ENCODE measurements at regions not wholly inside any gene's neighbourhood (a gene's known extent, or its start where the extent isn't known, plus 50 kb on each side); places are given as distances from the start of the nearest gene placed in this dataset.

GRCh38 chr1:55700359-55701130 lies 485.4 kb upstream of the USP24 start:
- no peak for DNase-seq
- H3K4me1 ChIP-seq = peaks cover 7% of the 10 kb centered on the region
- no peaks in the 10 kb centered on the region for H3K27me3 ChIP-seq
- TF ChIP-seq POLR2A (IDR thresholded peaks at IDR 0.05) = no peak
- TF ChIP-seq, protein P1, sequence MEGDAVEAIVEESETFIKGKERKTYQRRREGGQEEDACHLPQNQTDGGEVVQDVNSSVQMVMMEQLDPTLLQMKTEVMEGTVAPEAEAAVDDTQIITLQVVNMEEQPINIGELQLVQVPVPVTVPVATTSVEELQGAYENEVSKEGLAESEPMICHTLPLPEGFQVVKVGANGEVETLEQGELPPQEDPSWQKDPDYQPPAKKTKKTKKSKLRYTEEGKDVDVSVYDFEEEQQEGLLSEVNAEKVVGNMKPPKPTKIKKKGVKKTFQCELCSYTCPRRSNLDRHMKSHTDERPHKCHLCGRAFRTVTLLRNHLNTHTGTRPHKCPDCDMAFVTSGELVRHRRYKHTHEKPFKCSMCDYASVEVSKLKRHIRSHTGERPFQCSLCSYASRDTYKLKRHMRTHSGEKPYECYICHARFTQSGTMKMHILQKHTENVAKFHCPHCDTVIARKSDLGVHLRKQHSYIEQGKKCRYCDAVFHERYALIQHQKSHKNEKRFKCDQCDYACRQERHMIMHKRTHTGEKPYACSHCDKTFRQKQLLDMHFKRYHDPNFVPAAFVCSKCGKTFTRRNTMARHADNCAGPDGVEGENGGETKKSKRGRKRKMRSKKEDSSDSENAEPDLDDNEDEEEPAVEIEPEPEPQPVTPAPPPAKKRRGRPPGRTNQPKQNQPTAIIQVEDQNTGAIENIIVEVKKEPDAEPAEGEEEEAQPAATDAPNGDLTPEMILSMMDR (IDR thresholded peaks at IDR 0.05) = no peak
- H3K36me3 ChIP-seq (ENCODE audit: low read depth, missing control alignments) = no peaks in the 10 kb centered on the region
- H3K4me3 ChIP-seq = no peak overlapping the region
- 59 to 68% methylated on average over 2 of the region's 2 CpGs for WGBS, 2 donors
- no peak overlapping the region for H3K27ac ChIP-seq
- H3K9me3 ChIP-seq = no peaks in the 10 kb centered on the region
- intact Hi-C loops (cut with DNase I; ENCODE audit: low total_unique reads) = no loop called here

DNA sequence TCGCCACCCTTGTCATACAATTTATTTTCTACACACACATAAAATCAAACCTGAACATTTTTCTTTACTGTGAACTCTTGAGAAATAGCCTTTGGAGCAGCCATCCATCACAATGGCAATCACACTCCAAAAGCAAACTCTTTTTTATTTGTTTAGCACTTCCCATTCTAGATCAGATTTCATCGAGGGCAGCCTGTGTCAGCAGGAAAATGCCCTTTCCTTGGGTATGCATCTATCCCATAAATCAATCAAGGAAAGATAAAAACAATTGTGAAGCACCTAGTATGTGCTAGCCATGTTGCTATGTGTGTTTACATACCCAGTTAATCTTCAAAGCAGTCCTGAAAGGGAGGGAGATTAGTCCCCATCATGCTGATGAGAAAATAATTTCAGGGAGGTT lies 484.1 kb upstream of the USP24 start:
- Histone ChIP-seq H3K27me3 (no peaks in the 10 kb centered on the region), H3K9me3 (no peaks in the 10 kb centered on the region), H3K4me3 (no peak overlapping the region), H3K36me3 (ENCODE audit: low read depth, missing control alignments) (no peaks in the 10 kb centered on the region), H3K4me1 (peaks cover 20% of the 10 kb centered on the region), H3K27ac (no peak overlapping the region)
- 79 to 82% methylated on average over 2 of the region's 2 CpGs for WGBS, 2 donors
- intact Hi-C loops (cut with DNase I; ENCODE audit: low total_unique reads) = no loop called here
- DNase-seq = no peak
- no peak for TF ChIP-seq POLR2A (IDR thresholded peaks at IDR 0.05)
- TF ChIP-seq, protein P1 (IDR thresholded peaks at IDR 0.05) = no peak

DNA sequence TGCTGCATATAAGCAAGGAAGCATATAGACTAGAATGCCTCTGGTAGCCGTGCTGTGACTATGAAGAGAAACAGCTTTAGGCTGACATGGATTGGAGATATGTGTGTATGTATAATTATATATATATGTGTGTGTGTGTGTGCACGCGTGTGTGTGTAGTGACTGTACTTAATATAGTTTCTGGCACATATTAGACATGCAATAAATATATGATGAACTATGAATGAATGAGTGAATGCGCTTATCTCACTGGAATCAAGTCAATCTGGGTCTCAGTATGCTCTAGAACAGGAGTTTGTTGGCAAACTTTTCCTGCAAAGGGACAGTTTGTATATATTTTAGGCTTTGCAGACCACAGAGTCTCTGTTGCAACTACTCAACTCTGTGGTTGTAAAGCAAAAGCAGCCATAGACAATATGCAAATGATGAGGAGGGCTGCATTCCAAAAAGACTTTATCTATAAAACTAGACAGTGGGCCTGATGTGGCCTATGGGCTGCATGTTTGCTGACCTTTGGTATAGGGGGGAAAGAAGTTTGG lies 482.9 kb upstream of the USP24 start:
- H3K4me1 ChIP-seq = peaks cover 23% of the 10 kb centered on the region
- no peak overlapping the region for H3K27ac ChIP-seq
- intact Hi-C loops (cut with DNase I; ENCODE audit: low total_unique reads) = no loop called here
- TF ChIP-seq, protein P1 (IDR thresholded peaks at IDR 0.05) = no peak
- no peak for TF ChIP-seq POLR2A (IDR thresholded peaks at IDR 0.05)
- WGBS, 2 donors = 87 to 88% methylated on average over 4 of the region's 4 CpGs
- H3K36me3 ChIP-seq (ENCODE audit: low read depth, missing control alignments) = no peaks in the 10 kb centered on the region
- no peaks in the 10 kb centered on the region for H3K9me3 ChIP-seq
- no peaks in the 10 kb centered on the region for H3K27me3 ChIP-seq
- H3K4me3 ChIP-seq = no peak overlapping the region
- no peak for DNase-seq

DNA sequence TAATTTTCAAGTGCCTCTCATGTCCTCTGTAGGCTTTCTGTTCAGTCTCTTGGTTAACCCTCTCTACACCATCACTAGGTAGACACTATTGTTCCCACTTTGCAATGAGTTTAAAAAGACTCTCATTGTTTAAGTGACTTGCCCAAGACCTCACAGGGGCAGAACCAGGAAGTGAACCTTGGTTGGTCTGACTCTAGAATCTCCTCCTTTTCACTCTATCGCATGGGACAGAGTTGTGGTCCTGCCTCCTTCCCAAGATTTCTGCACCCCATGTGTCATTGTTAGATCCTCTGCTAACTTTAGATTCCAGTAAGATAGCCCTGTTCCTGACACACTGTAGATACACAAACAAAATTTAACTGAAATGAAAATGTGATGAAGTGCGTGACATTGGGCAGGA lies 481.7 kb upstream of the USP24 start:
- H3K4me1 ChIP-seq = peaks cover 23% of the 10 kb centered on the region
- intact Hi-C loops (cut with DNase I; ENCODE audit: low total_unique reads) = no loop called here
- DNase-seq = no peak
- no peak overlapping the region for H3K27ac ChIP-seq
- H3K27me3 ChIP-seq = no peaks in the 10 kb centered on the region
- no peaks in the 10 kb centered on the region for H3K9me3 ChIP-seq
- WGBS, 2 donors = 98% methylated on average over 2 of the region's 2 CpGs
- no peak for TF ChIP-seq POLR2A (IDR thresholded peaks at IDR 0.05)
- TF ChIP-seq, protein P1 (IDR thresholded peaks at IDR 0.05) = no peak
- H3K4me3 ChIP-seq = no peak overlapping the region
- H3K36me3 ChIP-seq (ENCODE audit: low read depth, missing control alignments) = no peaks in the 10 kb centered on the region

Measured in testis (tissue), 2 donors.